OCI-LY7 (cell line): ENCODE measurements at regions not wholly inside any gene's neighbourhood (a gene's known extent, or its start where the extent isn't known, plus 50 kb on each side); places are given as distances from the start of the nearest gene placed in this dataset.
"Not testable (repeated sequence)": the region's sequence is repeated elsewhere in the genome, so short reads cannot be mapped to it uniquely, and the experiment has no call there.

Experiments
- BruUV-seq: library from RNA; stranded (reverse); fragments of 400-500 nt; replicated peaks from 2 replicates; lab custom pipeline; 2021; lab: Mats Ljungman, UMichigan
- CTCF ChIA-PET: fragments of 300-600 bp; sonication (Branson Sonifier 250); formaldehyde crosslinking; loops from one replicate; lab custom pipeline; 2022; ENCODE audit warnings: antibody characterized with exemption; ENCODE audit not compliant: unreplicated experiment; lab: Charles Lee
- POLR2A ChIA-PET: fragments of 300-600 bp; sonication (Branson Sonifier 250); formaldehyde crosslinking; loops from one replicate; lab custom pipeline; 2022; ENCODE audit warnings: antibody characterized with exemption; lab: Charles Lee
- DNase-seq: peaks from one replicate; pipeline ENCODE4 v3.0.0-alpha.2; 2015; ENCODE audit warnings: low spot score
- H2AFZ ChIP-seq: fragments of 200-600 bp; sonication (generic), shearing (Covaris generic); 2 replicates; pipeline ENCODE4 v1.6.1; 2014; ENCODE audit warnings: mild to moderate bottlenecking, antibody characterized with exemption, low read length, moderate library complexity
- H3K27ac ChIP-seq: fragments of 200-600 bp; sonication (generic); 2 replicates; pipeline ENCODE4 v1.5.1; 2014; ENCODE audit warnings: mixed run types, low read depth, mild to moderate bottlenecking, moderate library complexity, low read length, inconsistent platforms; ENCODE audit not compliant: poor library complexity, severe bottlenecking
- H3K36me3 ChIP-seq: fragments of 200-600 bp; sonication (generic); 2 replicates; pipeline ENCODE4 v1.6.1; 2014; ENCODE audit warnings: mild to moderate bottlenecking, antibody characterized with exemption, low read length, moderate library complexity, mixed read lengths; ENCODE audit not compliant: insufficient read depth
- H3K4me1 ChIP-seq: fragments of 200-600 bp; sonication (generic); 2 replicates; pipeline ENCODE4 v1.5.1; 2014; ENCODE audit warnings: mild to moderate bottlenecking, low read length; ENCODE audit not compliant: insufficient read depth, poor library complexity, severe bottlenecking
- H3K4me2 ChIP-seq: fragments of 200-600 bp; sonication (generic); 2 replicates; pipeline ENCODE4 v1.6.1; 2014; ENCODE audit warnings: mild to moderate bottlenecking, low read length
- H3K4me3 ChIP-seq: fragments of 200-600 bp; sonication (generic); 2 replicates; pipeline ENCODE4 v1.5.1; 2014; ENCODE audit warnings: mild to moderate bottlenecking, low read depth, low read length; ENCODE audit not compliant: poor library complexity, severe bottlenecking
- H3K79me2 ChIP-seq: fragments of 200-600 bp; sonication (generic); 2 replicates; pipeline ENCODE4 v1.6.1; 2016; ENCODE audit warnings: low read depth, mild to moderate bottlenecking, low read length, moderate library complexity, mixed read lengths; ENCODE audit not compliant: insufficient read depth
- H3K9me2 ChIP-seq: fragments of 200-600 bp; sonication (generic); 2 replicates; pipeline ENCODE4 v1.6.1; 2016; ENCODE audit warnings: mild to moderate bottlenecking, low read length, mixed read lengths; ENCODE audit not compliant: insufficient read depth
- H3K9me3 ChIP-seq: fragments of 200-600 bp; sonication (generic); 2 replicates; pipeline ENCODE4 v1.6.1; 2014; ENCODE audit warnings: mild to moderate bottlenecking, mixed run types, low read length, mixed read lengths
- H4K20me1 ChIP-seq: fragments of 200-600 bp; sonication (generic); 2 replicates; pipeline ENCODE4 v1.6.1; 2014; ENCODE audit warnings: mild to moderate bottlenecking, antibody characterized with exemption, low read length, moderate library complexity, mixed read lengths; ENCODE audit not compliant: insufficient read depth
- CTCF ChIP-seq: fragments of 200-600 bp; sonication (generic); conservative IDR thresholded peaks from 2 replicates; pipeline ENCODE4 v1.5.1; 2014; ENCODE audit warnings: mild to moderate bottlenecking, antibody characterized with exemption, low read length, moderate library complexity, mixed read lengths
- EZH2phosphoT487 ChIP-seq: fragments of 200-600 bp; sonication (generic); IDR thresholded peaks from 2 replicates; pipeline ENCODE4 v1.6.1; 2018; ENCODE audit warnings: low read depth, borderline replicate concordance, mild to moderate bottlenecking, mixed run types, antibody characterized with exemption, low read length, moderate library complexity, mixed read lengths
- intact Hi-C: fragments of 100-400 bp; cut with micrococcal nuclease; formaldehyde crosslinking; loops from one replicate; pipeline ENCODE4 v1.10.0; 2022; ENCODE audit not compliant: unreplicated experiment

DNA sequence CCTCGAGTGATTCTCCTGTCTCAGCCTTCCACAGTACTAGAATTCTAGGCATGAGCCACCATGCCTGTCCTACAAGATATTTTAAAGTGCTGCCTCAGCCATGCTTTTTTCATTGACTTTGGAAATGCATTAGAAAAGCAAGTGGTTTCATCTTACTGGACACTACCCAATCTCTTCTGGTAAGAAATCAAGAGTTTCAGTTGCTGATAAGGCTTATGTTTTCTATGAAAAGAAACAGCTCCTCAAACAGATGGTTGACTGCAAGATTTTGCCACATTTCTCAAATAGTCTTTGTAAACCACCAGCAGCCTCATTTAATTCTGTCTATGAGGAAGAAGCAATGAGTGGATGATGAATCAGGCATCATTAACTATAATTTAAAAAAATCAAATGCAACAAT lies 264.5 kb upstream of the LRP1B start:
- Histone ChIP-seq H3K27ac (no peak overlapping the region), H4K20me1 (no peaks in the 10 kb centered on the region), H2AFZ (no peak overlapping the region), H3K36me3 (no peaks in the 10 kb centered on the region), H3K4me1 (no peaks in the 10 kb centered on the region), H3K4me3 (no peak overlapping the region), H3K9me2 (no peaks in the 10 kb centered on the region), H3K9me3 (no peaks in the 10 kb centered on the region), H3K79me2 (no peaks in the 10 kb centered on the region), H3K4me2 (no peak overlapping the region)
- no peak for DNase-seq
- ChIA-PET POLR2A (no interaction called here), CTCF (no interaction called here)
- intact Hi-C loops, result no loop called here
- TF ChIP-seq CTCF (no peak), EZH2phosphoT487 (no peak)
- no TSS peak for BruUV-seq

DNA sequence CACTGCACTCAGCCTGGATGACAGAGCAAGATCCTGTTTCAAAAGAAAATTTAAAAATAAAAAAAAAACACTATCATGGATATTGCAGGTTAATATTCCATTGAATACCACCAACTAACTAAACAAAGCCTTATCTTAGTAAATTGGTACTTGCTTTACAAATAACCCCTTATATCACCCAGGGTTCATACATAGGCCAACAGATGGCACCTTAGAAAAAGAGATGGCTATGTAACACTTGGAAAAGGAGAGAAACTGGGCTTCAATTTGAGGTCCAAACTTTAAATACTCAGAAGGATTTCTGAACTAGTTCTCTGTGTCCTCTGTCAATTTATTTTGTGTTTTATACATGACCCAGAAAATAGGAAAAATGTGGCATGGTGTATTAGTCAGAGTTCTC lies 249.6 kb upstream of the LRP1B start:
- H2AFZ ChIP-seq, result no peak overlapping the region
- no TSS peak for BruUV-seq
- no peaks in the 10 kb centered on the region for H4K20me1 ChIP-seq
- H3K9me3 ChIP-seq, result no peaks in the 10 kb centered on the region
- no peak overlapping the region for H3K4me3 ChIP-seq
- TF ChIP-seq EZH2phosphoT487 (no peak), CTCF (no peak)
- ChIA-PET POLR2A (no interaction called here), CTCF (no interaction called here)
- H3K36me3 ChIP-seq, result no peaks in the 10 kb centered on the region
- no peaks in the 10 kb centered on the region for H3K4me1 ChIP-seq
- no peak overlapping the region for H3K27ac ChIP-seq
- intact Hi-C loops, result no loop called here
- no peaks in the 10 kb centered on the region for H3K9me2 ChIP-seq
- no peak overlapping the region for H3K4me2 ChIP-seq
- DNase-seq, result no peak
- H3K79me2 ChIP-seq, result no peaks in the 10 kb centered on the region

DNA sequence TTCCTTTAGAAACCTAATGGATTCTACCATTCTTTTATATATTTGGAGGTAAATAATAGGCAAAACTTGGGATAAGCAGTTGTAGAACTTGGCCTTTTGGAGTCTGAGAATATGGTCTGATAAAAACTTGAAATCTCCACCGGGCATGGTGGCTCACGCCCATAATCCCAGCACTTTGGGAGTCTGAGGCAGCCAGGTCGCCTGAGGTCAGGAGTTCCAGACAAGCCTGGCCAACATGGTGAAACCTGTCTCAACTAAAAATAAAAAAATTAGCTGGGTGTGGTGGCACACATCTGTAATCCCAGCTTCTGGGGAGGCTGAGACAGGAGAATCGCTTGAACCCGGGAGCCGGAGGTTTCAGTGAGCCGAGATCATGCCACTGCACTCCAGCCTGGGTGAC lies 231.3 kb upstream of the LRP1B start:
- H3K27ac ChIP-seq, H3K9me2 ChIP-seq, H2AFZ ChIP-seq, BruUV-seq, H3K36me3 ChIP-seq, H3K4me1 ChIP-seq, CTCF ChIA-PET, H3K79me2 ChIP-seq, H3K4me2 ChIP-seq, DNase-seq, POLR2A ChIA-PET, intact Hi-C loops, H4K20me1 ChIP-seq, H3K4me3 ChIP-seq, H3K9me3 ChIP-seq: not testable (repeated sequence)
